GM12891 (cell line): ENCODE measurements at regions not wholly inside any gene's neighbourhood (a gene's known extent, or its start where the extent isn't known, plus 50 kb on each side); places are given as distances from the start of the nearest gene placed in this dataset.

ENCODE experiments used
- DNase-seq: peaks from one replicate; pipeline ENCODE4 v3.0.0; 2011; ENCODE audit warnings: low spot score; ENCODE audit not compliant: insufficient read length
- FAIRE-seq: peaks from 2 replicates; lab custom pipeline; 2011; peaks lifted over from hg19 to GRCh38; lab: Jason Lieb, UNC
- PAX5 ChIP-seq: IDR thresholded peaks from 2 replicates; pipeline ENCODE4 v1.6.1; 2011; ENCODE audit warnings: low read length, moderate library complexity, mild to moderate bottlenecking; ENCODE audit not compliant: insufficient read depth, severe bottlenecking
- POLR2A ChIP-seq: IDR thresholded peaks from 2 replicates; pipeline ENCODE4 v1.6.1; 2011; ENCODE audit warnings: low read depth, low read length, control low read depth
- POLR2AphosphoS5 ChIP-seq: IDR thresholded peaks from 2 replicates; pipeline ENCODE4 v1.6.1; 2011; ENCODE audit warnings: low read depth, low read length, control low read depth
- POU2F2 ChIP-seq: IDR thresholded peaks from 2 replicates; pipeline ENCODE4 v1.6.1; 2011; ENCODE audit warnings: low read depth, mild to moderate bottlenecking, control low read depth, low read length, moderate library complexity
- SPI1 ChIP-seq: IDR thresholded peaks from 2 replicates; pipeline ENCODE4 v1.6.1; 2011; ENCODE audit warnings: low read depth, low read length, control low read depth
- TAF1 ChIP-seq: IDR thresholded peaks from 2 replicates; pipeline ENCODE4 v1.6.1; 2011; ENCODE audit warnings: low read depth, low read length, control low read depth

GRCh38 chr4:105014234-105014633, 132.4 kb upstream of the TET2 start:
- no peak for TF ChIP-seq PAX5
- no peak for TF ChIP-seq TAF1
- TF ChIP-seq SPI1, result no peak
- no peak for TF ChIP-seq POLR2A
- no peak for TF ChIP-seq POU2F2
- TF ChIP-seq POLR2AphosphoS5, result no peak
- DNase-seq (no peak), FAIRE-seq (no peak)

GRCh38 chr4:105014635-105015034, 132.0 kb upstream of the TET2 start:
- no peak for TF ChIP-seq SPI1
- no peak for TF ChIP-seq POU2F2
- no peak for TF ChIP-seq POLR2AphosphoS5
- TF ChIP-seq PAX5, result no peak
- TF ChIP-seq TAF1, result no peak
- TF ChIP-seq POLR2A, result no peak
- DNase-seq, result no peak
- FAIRE-seq, result no peak

- FAIRE-seq (no peak), DNase-seq (no peak)
- no peak for TF ChIP-seq TAF1
- no peak for TF ChIP-seq SPI1
- TF ChIP-seq POLR2AphosphoS5, result no peak
- no peak for TF ChIP-seq PAX5
- no peak for TF ChIP-seq POU2F2
- no peak for TF ChIP-seq POLR2A
These were observed 130.9 kb upstream of the TET2 start for GRCh38 chr4:105015750-105016149.

GRCh38 chr4:105022811-105023667, 123.6 kb upstream of the TET2 start:
- FAIRE-seq (no peak), DNase-seq (no peak)
- no peak for TF ChIP-seq TAF1
- TF ChIP-seq POU2F2, result no peak
- TF ChIP-seq PAX5, result no peak
- TF ChIP-seq SPI1, result no peak
- no peak for TF ChIP-seq POLR2A
- no peak for TF ChIP-seq POLR2AphosphoS5

- no peak for DNase-seq
- no peak for FAIRE-seq
- TF ChIP-seq POU2F2, result no peak
- no peak for TF ChIP-seq SPI1
- no peak for TF ChIP-seq POLR2AphosphoS5
- TF ChIP-seq POLR2A, result no peak
- no peak for TF ChIP-seq TAF1
- TF ChIP-seq PAX5, result no peak
These were observed 123.0 kb upstream of the TET2 start for GRCh38 chr4:105023668-105024055.

- DNase-seq (no peak), FAIRE-seq (no peak)
- no peak for TF ChIP-seq SPI1
- no peak for TF ChIP-seq TAF1
- TF ChIP-seq POU2F2, result no peak
- no peak for TF ChIP-seq POLR2A
- no peak for TF ChIP-seq POLR2AphosphoS5
- TF ChIP-seq PAX5, result no peak
These were observed 121.2 kb upstream of the TET2 start for GRCh38 chr4:105025263-105026017.

GRCh38 chr4:105036991-105037390, 109.7 kb upstream of the TET2 start:
- FAIRE-seq (no peak), DNase-seq (no peak)
- TF ChIP-seq TAF1, result no peak

GRCh38 chr4:105042451-105042850, 104.2 kb upstream of the TET2 start:
- DNase-seq, result no peak
- TF ChIP-seq SPI1 (no peak), POLR2A (no peak), PAX5 (no peak), TAF1 (no peak), POLR2AphosphoS5 (no peak), POU2F2 (no peak)
- no peak for FAIRE-seq

GRCh38 chr4:105050896-105051295, 95.8 kb upstream of the TET2 start:
- no peak for DNase-seq
- no peak for TF ChIP-seq TAF1
- TF ChIP-seq POLR2A, result no peak
- no peak for TF ChIP-seq SPI1
- no peak for TF ChIP-seq PAX5
- TF ChIP-seq POU2F2, result no peak
- no peak for TF ChIP-seq POLR2AphosphoS5
- no peak for FAIRE-seq

GRCh38 chr4:105057370-105058105, 89.1 kb upstream of the TET2 start:
- no peak for TF ChIP-seq POLR2A
- TF ChIP-seq PAX5, result no peak
- no peak for TF ChIP-seq POU2F2
- TF ChIP-seq TAF1, result no peak
- no peak for TF ChIP-seq POLR2AphosphoS5
- no peak for TF ChIP-seq SPI1
- DNase-seq (no peak), FAIRE-seq (peak; percentile 82)
